DMS153 treated with DMSO at 0.1 percent for 48 hours (cell line): ENCODE measurements at regions not wholly inside any gene's neighbourhood (a gene's known extent, or its start where the extent isn't known, plus 50 kb on each side); places are given as distances from the start of the nearest gene placed in this dataset.
"Not testable (repeated sequence)": the region's sequence is repeated elsewhere in the genome, so short reads cannot be mapped to it uniquely, and the experiment has no call there.

ENCODE experiments used
- DNase-seq: peaks from one replicate; lab custom pipeline; 2025; ENCODE audit not compliant: unreplicated experiment; lab: John Stamatoyannopoulos, UW

DNA sequence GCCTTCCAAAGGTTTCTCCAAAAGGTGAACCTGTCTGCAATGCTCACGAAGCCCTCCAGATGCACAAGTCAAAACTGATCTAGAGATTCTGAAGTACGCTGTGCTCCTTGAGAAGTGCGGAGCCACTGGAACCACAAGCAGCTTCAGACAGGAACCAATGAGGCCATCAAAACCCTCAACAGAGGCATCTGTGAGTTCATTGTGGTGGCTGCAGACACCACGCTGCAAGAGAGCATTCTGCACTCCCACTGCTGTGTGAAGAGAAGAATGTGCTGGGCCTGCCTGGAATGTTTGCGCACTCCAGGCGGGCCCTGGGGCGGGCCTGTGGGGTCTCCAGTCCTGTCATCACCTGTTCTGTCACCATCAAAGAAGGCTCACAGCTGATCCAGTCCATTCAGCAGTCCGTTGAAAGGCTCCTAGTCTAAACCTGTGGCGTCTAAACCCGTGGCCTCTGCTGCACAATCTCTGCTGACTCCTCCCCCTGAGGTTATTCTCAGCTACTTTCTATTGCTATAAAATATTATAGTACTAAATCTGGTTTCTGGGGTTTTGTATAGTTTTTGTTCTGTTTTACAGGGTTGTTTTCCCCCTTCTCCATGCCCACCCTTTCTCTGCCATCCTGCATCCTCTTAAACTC is 111.6 kb downstream of the PPIAL4A start:
- not testable (repeated sequence) for DNase-seq

- not testable (repeated sequence) for DNase-seq
Measured at GRCh38 chr1:121003230-121003629, 113.7 kb downstream of the PPIAL4A start.

DNA sequence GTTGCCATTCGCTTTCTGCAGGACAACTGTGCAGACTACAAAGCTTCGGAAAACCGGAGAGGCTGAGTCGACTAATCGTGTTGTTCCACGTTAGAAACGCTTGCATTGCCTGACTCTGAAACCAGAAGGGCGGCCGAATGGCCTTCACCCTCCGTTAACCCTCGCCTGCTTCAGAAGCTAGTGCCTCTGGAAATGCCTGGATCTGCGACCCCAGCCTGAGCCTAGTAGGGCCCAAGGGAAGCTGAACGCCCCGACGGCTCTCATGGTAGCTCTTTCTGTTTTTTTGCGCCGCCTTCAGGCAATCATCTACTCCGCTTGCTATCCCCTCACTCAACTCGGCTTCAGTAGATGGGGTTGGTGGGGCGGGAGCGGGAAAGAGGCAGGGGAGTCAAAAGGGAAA is 117.3 kb downstream of the PPIAL4A start:
- DNase-seq = not testable (repeated sequence)

DNA sequence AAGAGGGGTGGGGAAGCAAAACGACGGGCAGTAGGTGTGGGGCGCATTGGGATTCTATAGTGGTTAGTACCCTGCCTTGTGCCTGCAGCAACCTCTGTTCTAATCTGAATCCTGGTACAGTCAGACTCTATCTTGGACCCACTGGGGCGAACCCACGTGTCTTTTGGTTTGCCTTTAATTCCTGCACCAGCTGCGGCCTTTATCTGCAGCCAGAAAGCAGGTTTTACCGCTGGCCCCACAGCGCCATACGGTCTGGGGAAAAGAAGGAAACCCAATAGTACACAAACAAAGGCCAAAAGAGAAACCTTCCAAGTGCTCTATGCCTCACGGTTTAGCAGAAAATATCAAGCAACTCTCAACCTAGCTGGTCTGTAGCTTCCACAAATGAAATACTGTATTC is 118.2 kb downstream of the PPIAL4A start:
- DNase-seq = not testable (repeated sequence)

- DNase-seq = not testable (repeated sequence)
Measured at GRCh38 chr1:121008512-121009215, 119.1 kb downstream of the PPIAL4A start.

- not testable (repeated sequence) for DNase-seq
Measured at GRCh38 chr1:121009216-121010057, 119.9 kb downstream of the PPIAL4A start.

DNA sequence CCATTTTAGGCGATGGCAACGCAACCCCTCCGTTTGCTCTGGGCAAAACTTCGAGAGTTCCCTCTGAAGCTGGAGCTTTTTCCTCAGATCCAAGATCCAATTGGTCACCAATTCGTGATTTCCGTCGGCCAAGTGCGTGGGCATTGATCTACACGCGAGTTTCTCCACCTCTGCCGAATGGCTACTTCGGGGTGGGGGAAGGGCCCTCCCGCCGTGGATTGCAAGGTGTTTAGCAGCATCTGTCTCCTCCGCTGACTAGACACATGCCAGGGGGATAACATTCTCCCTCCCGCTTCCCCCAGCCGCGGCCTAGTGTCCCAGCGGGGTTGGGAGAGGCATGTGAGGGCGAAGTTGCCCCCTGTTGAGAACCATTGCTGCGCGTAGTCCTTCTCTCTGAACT is 120.6 kb downstream of the PPIAL4A start:
- not testable (repeated sequence) for DNase-seq

DNA sequence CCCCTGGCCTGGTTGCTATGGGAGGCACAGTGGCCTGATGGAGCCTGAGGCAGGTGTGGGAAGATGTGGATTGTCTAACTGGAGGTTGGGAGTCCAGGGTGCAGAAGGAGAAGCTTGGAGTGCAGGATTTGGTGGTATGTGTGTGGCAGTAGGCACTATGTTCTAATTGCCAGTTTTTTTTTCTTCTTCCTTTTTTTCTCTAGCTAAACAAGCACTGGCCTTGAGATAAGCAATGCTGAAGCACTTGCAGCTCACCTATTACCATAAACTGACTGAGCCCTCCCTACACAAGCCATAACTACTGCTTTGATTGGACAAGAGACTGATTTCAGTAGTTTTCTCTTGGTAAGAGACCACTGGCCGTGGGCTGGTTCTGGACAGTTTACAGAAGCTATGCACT is 123.6 kb downstream of the PPIAL4A start:
- not testable (repeated sequence) for DNase-seq

GRCh38 chr1:121016182-121017028 is 126.8 kb downstream of the PPIAL4A start:
- DNase-seq = not testable (repeated sequence)

DNA sequence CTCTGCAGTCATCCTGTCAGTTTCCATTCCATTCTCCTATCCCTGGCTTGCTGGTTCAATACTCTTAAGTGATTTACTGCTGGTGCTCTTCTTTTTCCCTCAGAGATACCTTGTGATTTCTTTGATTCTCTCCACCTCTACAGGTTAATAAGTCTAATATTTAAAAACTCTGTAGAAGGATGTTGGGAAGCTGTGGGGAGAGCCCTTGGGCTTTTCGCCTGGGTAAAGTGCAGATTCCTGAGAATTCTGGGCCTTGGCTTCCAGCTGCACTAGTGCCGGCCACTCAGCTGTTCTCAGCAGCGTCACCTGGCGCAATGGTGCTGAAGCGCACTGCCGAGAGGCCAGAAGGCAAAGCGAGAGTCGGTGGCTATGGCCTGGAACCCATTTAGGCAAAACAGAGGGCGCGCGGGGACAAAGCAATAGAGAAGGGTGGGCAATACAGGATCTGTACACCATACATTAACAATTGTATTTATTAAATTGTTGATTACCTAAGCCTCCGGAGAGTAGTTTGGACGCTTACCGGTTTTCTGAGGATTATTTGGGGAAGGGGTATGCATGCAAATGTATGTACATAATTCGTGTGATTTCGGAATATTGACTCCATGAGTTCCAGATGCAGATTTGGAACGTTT is 130.3 kb downstream of the PPIAL4A start:
- DNase-seq = not testable (repeated sequence)

DNA sequence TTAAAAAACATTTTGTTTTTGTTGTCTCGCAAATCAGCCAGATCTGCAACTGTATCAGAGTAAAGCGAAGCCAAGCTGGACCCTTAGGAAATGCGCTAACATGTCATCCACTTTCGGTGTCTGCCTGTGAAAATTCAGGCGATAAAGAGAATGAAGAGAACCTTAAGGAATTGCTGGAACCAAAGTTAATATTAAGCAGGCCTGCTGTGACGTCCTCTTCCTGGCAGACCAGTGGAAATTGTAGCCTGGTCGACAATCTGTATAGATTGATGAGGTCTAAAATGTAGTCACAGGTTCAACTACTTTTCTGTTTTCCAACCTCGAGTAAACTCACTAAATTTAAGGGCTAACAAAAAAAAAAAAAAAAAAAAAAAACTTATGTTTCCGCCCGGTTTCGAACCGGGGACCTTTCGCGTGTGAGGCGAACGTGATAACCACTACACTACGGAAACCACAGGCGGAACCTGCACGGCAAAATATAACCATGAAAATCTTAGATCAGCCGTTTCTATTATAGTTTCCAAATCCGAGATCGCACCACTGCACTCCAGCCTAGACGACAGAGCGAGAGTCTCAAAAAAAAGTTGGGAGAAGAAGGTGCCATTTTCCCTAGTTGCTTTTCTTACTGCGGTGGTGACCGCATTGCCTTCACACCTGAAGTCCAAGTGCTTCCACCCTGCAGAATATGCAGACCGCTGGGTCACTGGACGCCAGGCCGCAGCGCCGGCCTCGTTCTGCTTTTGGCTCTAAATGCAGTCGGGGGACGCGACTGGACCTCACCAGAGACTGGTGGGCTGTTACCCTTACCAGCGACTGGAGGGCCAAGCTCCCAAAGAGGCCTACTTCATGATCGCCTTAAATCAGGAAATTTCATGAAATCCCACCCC is 131.0 kb downstream of the PPIAL4A start:
- not testable (repeated sequence) for DNase-seq

GRCh38 chr1:121021716-121022115 is 132.1 kb downstream of the PPIAL4A start:
- not testable (repeated sequence) for DNase-seq

DNA sequence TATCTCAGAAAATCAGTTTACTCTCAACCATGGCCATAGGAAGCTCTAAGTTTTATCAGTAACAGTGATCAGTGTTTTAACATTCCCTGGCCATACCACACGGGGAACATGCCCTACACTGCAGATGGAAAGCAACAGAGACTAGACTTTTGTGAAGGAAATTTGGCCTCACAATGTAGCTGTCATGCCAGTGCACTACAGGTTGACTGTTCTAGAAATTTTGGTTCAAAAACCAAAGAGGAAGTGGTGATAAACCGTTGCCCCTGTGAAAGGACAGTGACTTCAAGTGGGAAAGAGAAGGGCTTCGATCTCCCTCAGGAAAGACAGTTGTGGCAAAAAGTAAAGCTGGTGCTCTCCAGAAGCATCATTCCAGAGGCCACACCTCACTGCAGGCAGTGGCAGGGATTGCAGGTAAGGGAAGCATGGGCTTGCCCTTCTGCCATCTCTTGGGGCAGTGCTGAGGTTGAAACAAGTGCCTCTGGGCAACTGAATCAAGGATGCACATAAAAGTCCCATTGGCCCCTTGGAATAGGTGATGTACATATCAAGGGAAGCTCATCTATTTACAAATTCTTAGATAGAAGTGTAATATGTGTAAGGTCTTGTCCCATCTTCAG is 143.4 kb downstream of the PPIAL4A start:
- not testable (repeated sequence) for DNase-seq

DNA sequence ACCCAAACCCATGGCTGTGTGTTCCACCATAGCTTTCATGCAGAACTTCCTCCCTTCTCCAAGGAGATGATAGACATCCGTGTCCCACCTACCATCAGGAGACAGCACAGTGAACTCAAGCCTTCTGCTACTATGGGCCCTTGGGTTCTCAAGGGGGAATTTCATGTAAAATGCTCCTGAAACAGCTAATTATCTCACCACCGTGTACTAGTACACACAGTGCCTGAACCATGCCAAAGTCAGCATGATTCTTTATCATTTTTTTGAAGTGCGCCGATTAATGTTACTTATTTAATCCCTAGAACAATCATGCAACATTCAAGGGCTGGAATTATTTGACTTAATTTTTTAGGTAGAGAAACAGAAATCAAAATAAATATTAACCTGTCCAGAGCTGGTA is 147.2 kb downstream of the PPIAL4A start:
- not testable (repeated sequence) for DNase-seq

- not testable (repeated sequence) for DNase-seq
Measured at GRCh38 chr1:121040974-121041373, 143.2 kb downstream of the FAM72B start.

GRCh38 chr1:121041497-121041896 is 142.6 kb downstream of the FAM72B start:
- not testable (repeated sequence) for DNase-seq

DNA sequence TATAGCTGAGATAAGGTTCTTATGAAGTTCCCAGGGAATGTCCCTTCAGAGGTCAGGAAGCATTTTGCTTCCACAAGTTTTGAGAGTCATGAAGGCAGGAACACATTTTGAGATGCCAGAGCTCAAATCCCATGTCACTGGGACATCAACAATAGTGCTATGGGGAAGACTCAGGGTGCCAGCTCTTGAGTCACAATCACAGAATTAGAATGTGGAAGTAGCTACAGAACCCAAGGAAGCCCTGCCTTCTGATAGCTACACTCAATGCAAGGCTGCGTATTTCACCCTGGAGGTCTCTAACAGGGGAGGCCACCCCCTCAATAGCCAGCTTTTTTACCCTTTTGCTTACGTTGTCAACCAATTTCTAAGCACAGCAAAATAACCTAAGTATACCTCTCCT is 141.3 kb downstream of the FAM72B start:
- not testable (repeated sequence) for DNase-seq

GRCh38 chr1:121048293-121048752 is 135.8 kb downstream of the FAM72B start:
- DNase-seq = not testable (repeated sequence)
